ENCODE measurements at regions not wholly inside any gene's neighbourhood (a gene's known extent, or its start where the extent isn't known, plus 50 kb on each side); places are given as distances from the start of the nearest gene placed in this dataset.

DNA sequence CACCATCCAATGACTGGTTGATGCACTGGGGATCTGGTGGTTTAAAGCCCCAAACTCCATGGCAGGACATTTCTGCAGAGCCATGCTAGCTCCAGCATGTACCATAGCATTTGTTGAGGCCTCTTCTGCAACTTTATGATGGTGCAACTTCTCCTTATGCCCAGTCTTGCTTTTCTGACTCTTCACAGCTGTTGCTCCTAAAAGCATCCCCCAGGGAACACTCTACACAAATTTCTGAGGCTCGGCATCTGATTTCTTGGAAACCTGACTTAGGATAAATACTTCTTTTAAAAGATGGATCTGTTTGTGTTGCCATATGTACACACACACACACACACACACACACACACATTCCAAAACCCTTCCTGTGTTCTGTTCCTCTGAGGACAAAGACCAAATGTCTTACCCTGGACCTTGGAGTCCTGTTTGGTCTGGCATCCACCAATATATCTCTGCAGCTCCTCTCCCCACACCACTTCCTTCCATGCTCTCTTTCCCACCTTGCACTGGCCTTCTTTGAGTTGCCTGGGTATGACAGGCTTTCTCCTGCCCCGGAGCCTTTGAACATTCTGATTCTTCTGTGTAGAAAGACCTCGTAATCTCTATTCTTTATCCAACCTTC lies 388.5 kb upstream of the ZNF507 start:
- no peak overlapping the region for H3K4me2 ChIP-seq
- DNase-seq (ENCODE audit: low read depth in 1 of 2, low spot score in 1 of 2) (no peak), ATAC-seq (no peak), FAIRE-seq (no peak)
- TF ChIP-seq RCOR1 (IDR thresholded peaks at IDR 0.05; ENCODE audit: low read depth, low read length) = no peak
- TF ChIP-seq RNF2 (IDR thresholded peaks at IDR 0.05; ENCODE audit: borderline replicate concordance, low read depth) = no peak
- no peak for TF ChIP-seq SMC3 (IDR thresholded peaks at IDR 0.05)
- TF ChIP-seq POLR2AphosphoS2 (conservative IDR thresholded peaks at IDR 0.05; ENCODE audit: low read length) = no peak
- no peak for TF ChIP-seq ZC3H11A (IDR thresholded peaks at IDR 0.05)
- TF ChIP-seq CBX2 (IDR thresholded peaks at IDR 0.05; ENCODE audit: borderline replicate concordance, low read depth) = no peak
- no peak for TF ChIP-seq KDM1A (IDR thresholded peaks at IDR 0.05; ENCODE audit: low read depth)
- TF ChIP-seq ZNF302 (CRISPR knock-in tag; IDR thresholded peaks at IDR 0.05) = no peak
- TF ChIP-seq RFX5 (IDR thresholded peaks at IDR 0.05) = no peak
- TF ChIP-seq, protein P1, sequence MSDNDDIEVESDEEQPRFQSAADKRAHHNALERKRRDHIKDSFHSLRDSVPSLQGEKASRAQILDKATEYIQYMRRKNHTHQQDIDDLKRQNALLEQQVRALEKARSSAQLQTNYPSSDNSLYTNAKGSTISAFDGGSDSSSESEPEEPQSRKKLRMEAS (IDR thresholded peaks at IDR 0.05) = no peak
- TF ChIP-seq EHMT2 (IDR thresholded peaks at IDR 0.05; ENCODE audit: low read depth) = no peak
- no peak for TF ChIP-seq ZFP36 (IDR thresholded peaks at IDR 0.05; ENCODE audit: borderline replicate concordance, partially characterized antibody)
- TF ChIP-seq PHF8 (IDR thresholded peaks at IDR 0.05; ENCODE audit: borderline replicate concordance, low read depth) = no peak
- TF ChIP-seq NPAS2 (CRISPR knock-in tag; IDR thresholded peaks at IDR 0.05; ENCODE audit: borderline replicate concordance) = no peak
- TF ChIP-seq, protein P2, sequence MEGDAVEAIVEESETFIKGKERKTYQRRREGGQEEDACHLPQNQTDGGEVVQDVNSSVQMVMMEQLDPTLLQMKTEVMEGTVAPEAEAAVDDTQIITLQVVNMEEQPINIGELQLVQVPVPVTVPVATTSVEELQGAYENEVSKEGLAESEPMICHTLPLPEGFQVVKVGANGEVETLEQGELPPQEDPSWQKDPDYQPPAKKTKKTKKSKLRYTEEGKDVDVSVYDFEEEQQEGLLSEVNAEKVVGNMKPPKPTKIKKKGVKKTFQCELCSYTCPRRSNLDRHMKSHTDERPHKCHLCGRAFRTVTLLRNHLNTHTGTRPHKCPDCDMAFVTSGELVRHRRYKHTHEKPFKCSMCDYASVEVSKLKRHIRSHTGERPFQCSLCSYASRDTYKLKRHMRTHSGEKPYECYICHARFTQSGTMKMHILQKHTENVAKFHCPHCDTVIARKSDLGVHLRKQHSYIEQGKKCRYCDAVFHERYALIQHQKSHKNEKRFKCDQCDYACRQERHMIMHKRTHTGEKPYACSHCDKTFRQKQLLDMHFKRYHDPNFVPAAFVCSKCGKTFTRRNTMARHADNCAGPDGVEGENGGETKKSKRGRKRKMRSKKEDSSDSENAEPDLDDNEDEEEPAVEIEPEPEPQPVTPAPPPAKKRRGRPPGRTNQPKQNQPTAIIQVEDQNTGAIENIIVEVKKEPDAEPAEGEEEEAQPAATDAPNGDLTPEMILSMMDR (IDR thresholded peaks at IDR 0.05) = no peak
- no peak for TF ChIP-seq JUNB (IDR thresholded peaks at IDR 0.05)
- TF ChIP-seq, protein P3, sequence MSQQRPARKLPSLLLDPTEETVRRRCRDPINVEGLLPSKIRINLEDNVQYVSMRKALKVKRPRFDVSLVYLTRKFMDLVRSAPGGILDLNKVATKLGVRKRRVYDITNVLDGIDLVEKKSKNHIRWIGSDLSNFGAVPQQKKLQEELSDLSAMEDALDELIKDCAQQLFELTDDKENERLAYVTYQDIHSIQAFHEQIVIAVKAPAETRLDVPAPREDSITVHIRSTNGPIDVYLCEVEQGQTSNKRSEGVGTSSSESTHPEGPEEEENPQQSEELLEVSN (IDR thresholded peaks at IDR 0.05; ENCODE audit: borderline replicate concordance, low read depth) = no peak
- TF ChIP-seq, protein P4, sequence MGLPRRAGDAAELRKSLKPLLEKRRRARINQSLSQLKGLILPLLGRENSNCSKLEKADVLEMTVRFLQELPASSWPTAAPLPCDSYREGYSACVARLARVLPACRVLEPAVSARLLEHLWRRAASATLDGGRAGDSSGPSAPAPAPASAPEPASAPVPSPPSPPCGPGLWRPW (IDR thresholded peaks at IDR 0.05) = no peak
- TF ChIP-seq KDM5A (IDR thresholded peaks at IDR 0.05) = no peak
- H3K4me3 ChIP-seq = no peak overlapping the region
- POLR2A ChIA-PET = no interaction called here
- 1% methylated on average over 3 of the region's 3 CpGs for WGBS (ENCODE audit: missing lambda C conversion rate)
- 0 out of 3 replicates have a peak, but pooled peaks cover 4% of the 10 kb centered on the region for H3K9me3 ChIP-seq
- no peaks in the 10 kb centered on the region for H3K4me1 ChIP-seq
- H3K27ac ChIP-seq = no peak overlapping the region
- CTCF ChIA-PET = interaction anchor here (1.0 to 1.8 kb wide), 4 partner anchors 12 to 267 kb away, joined by 3 to 5 read pairs (median 3); no protein-coding TSS in a partner anchor

DNA sequence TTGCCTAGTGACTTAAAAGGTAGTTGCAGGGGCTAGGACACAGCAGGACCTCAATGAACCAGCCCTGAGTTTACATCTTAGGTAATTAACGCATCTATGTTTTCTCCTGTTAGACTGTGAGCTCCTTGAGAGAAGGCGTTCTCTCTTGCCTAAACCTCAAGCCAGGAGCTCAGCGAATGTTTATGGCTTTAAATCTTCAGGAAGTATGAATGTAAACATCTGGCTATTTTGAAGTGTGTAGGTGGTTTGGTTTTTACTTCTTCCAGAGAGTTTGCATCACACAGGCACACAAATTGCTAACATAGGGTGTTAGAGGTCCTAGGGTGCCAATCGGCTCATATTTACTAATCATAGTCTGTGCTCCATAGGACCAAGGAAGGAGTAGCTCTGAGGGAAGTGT lies 387.7 kb upstream of the ZNF507 start:
- Histone ChIP-seq H3K4me1 (no peaks in the 10 kb centered on the region), H3K4me2 (no peak overlapping the region), H3K4me3 (no peak overlapping the region), H3K9me3 (no peaks in the 10 kb centered on the region), H3K27ac (no peak overlapping the region)
- DNase-seq (ENCODE audit: low read depth in 1 of 2, low spot score in 1 of 2) (no peak), FAIRE-seq (no peak), ATAC-seq (no peak)
- CTCF ChIA-PET = interaction anchor here (0.6 to 1.8 kb wide), 3 partner anchors 13 to 825 kb away, joined by 3 to 5 read pairs (median 4); no protein-coding TSS in a partner anchor
- WGBS (ENCODE audit: missing lambda C conversion rate) = 3% methylated on average over 4 of the region's 4 CpGs
- POLR2A ChIA-PET = no interaction called here
- TF ChIP-seq PHF8 (IDR thresholded peaks at IDR 0.05; ENCODE audit: borderline replicate concordance, low read depth) (no peak), FOSB (CRISPR knock-in tag; IDR thresholded peaks at IDR 0.05) (no peak), POLR2AphosphoS2 (conservative IDR thresholded peaks at IDR 0.05; ENCODE audit: low read length) (no peak), NR3C1 (IDR thresholded peaks at IDR 0.05) (no peak), SREBF2 (IDR thresholded peaks at IDR 0.05) (no peak), CHD4 (IDR thresholded peaks at IDR 0.05; ENCODE audit: borderline replicate concordance) (no peak), RNF2 (IDR thresholded peaks at IDR 0.05; ENCODE audit: borderline replicate concordance, low read depth) (no peak), SMC3 (IDR thresholded peaks at IDR 0.05) (no peak), TP53 (CRISPR knock-in tag; IDR thresholded peaks at IDR 0.05) (no peak), MAZ (IDR thresholded peaks at IDR 0.05; ENCODE audit: borderline replicate concordance, low read depth, low read length) (no peak), ZSCAN20 (CRISPR knock-in tag; IDR thresholded peaks at IDR 0.05) (no peak)
- TF ChIP-seq, protein P5, sequence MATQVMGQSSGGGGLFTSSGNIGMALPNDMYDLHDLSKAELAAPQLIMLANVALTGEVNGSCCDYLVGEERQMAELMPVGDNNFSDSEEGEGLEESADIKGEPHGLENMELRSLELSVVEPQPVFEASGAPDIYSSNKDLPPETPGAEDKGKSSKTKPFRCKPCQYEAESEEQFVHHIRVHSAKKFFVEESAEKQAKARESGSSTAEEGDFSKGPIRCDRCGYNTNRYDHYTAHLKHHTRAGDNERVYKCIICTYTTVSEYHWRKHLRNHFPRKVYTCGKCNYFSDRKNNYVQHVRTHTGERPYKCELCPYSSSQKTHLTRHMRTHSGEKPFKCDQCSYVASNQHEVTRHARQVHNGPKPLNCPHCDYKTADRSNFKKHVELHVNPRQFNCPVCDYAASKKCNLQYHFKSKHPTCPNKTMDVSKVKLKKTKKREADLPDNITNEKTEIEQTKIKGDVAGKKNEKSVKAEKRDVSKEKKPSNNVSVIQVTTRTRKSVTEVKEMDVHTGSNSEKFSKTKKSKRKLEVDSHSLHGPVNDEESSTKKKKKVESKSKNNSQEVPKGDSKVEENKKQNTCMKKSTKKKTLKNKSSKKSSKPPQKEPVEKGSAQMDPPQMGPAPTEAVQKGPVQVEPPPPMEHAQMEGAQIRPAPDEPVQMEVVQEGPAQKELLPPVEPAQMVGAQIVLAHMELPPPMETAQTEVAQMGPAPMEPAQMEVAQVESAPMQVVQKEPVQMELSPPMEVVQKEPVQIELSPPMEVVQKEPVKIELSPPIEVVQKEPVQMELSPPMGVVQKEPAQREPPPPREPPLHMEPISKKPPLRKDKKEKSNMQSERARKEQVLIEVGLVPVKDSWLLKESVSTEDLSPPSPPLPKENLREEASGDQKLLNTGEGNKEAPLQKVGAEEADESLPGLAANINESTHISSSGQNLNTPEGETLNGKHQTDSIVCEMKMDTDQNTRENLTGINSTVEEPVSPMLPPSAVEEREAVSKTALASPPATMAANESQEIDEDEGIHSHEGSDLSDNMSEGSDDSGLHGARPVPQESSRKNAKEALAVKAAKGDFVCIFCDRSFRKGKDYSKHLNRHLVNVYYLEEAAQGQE (IDR thresholded peaks at IDR 0.05) = no peak
- TF ChIP-seq, protein P2 (IDR thresholded peaks at IDR 0.05) = no peak

All from A549 (cell line).